Body of pancreas (tissue), 4 donors: ENCODE measurements at regions not wholly inside any gene's neighbourhood (a gene's known extent, or its start where the extent isn't known, plus 50 kb on each side); places are given as distances from the start of the nearest gene placed in this dataset.

Source experiments
- ATAC-seq: fragments of 150-250 bp; one replicate; pipeline ENCODE4 v1.9.1; 2016
- DNase-seq, 4 donors: peaks; one replicate each; pipeline ENCODE4 v3.0.0-alpha.2; 2019
- H3K27ac ChIP-seq, 4 donors: fragments of 200-600 bp; sonication (generic); 1 replicate in 3 of 4; 2 replicates in 1 of 4; pipeline versions ENCODE4 v1.5.1 to v1.6.1; 2016 to 2019; ENCODE audit warnings: mild to moderate bottlenecking in 1 of 4, mixed read lengths in 1 of 4, moderate library complexity in 1 of 4
- H3K27me3 ChIP-seq, 2 donors: fragments of 200-600 bp; sonication (generic); one replicate each; pipeline ENCODE4 v1.6.0; 2016; ENCODE audit warnings: mild to moderate bottlenecking in 1 of 2
- H3K36me3 ChIP-seq, 2 donors: fragments of 200-600 bp; sonication (generic); replicated peaks in 1 of 2; 2 replicates each; pipeline ENCODE4 v1.5.1; 2016; ENCODE audit warnings: low read depth in 2 of 2; ENCODE audit not compliant: insufficient read depth in 1 of 2
- H3K4me1 ChIP-seq: fragments of 200-600 bp; sonication (generic); one replicate; pipeline ENCODE4 v1.6.0; 2016
- H3K4me3 ChIP-seq, 2 donors: fragments of 200-600 bp; sonication (generic); 1 replicate in 1 of 2; 2 replicates in 1 of 2; pipeline ENCODE4 v1.5.1; 2016 to 2019
- H3K9me3 ChIP-seq, 3 donors: fragments of 200-600 bp; sonication (generic); 1 replicate in 2 of 3; 2 replicates in 1 of 3; pipeline ENCODE4 v1.5.1; 2016
- POLR2A ChIP-seq, 3 donors: fragments of 450-650 bp; IDR thresholded peaks; one replicate each; pipeline ENCODE4 v1.6.1; 2016; ENCODE audit warnings: antibody characterized with exemption in 3 of 3, mild to moderate bottlenecking in 2 of 3
- WGBS, 2 donors: methylation state at CpG; one replicate each; pipeline ENCODE4 v1.1.5; 2017; 5-methylcytosine and 5-hydroxymethylcytosine counted together
- intact Hi-C: fragments of 100-400 bp; cut with DNase I; formaldehyde crosslinking; loops from one replicate; pipeline ENCODE4 v1.15.1; 2023
- TF ChIP-seq, protein P1 (sequence below), 7 experiments: fragments of 450-650 bp in 4 of 7; fragments of 200-600 bp in 3 of 7; sonication (generic) in 3 of 7; IDR thresholded peaks; one replicate each; pipeline ENCODE4 v1.5.1; 2016 to 2019; ENCODE audit warnings: antibody characterized with exemption in 7 of 7

DNA sequence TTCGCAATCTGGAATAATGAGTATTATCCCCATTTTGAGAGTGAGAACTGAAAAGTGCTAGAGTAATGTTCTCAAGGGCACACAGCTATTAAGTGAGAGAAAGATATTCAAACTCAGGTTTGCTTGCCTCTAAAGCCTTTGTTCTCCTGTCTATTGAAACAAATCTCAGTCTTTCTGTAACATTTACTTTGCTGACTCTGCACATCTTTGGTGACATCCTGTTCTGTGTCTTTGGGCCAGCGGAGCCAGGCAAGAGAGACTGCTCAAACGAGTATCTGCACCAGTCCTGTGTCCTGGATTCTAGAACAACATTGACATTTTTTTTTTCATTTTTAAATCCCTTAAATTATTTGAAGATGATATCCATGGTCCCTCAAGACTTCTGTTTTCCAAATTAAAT lies 1539.2 kb upstream of the PIK3C3 start:
- ATAC-seq = no peak
- WGBS, 2 donors = 43 to 58% methylated on average over 3 of the region's 3 CpGs

DNA sequence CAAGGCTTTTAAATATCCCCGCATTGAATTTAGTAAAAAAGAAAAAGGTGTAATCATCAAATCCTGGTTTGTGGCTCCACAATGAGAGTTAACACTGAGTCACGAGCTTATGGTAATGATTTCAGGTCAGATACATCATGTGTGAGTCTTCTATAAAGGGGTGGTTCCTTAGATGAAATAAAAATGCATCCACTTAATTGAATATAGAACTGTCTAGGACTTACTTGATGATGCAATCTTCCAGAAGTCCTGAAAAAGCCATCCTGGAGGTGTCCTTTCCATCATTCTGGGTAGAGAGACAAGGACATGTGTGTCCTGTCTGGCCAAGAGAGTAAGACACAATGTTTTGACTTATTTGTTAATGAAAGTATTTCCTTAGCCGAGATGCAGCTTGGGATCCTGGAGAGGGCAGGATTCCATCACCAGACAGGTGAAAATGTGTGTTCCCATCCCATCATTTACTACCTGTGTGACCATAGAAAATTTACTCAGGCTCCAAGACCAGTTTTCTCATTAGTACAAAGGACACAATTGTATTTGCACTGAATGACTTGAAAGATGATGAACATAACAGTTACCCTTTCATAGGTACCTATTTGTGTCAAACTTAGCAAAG lies 1539.8 kb upstream of the PIK3C3 start:
- H3K27ac ChIP-seq = no peak overlapping the region
- H3K36me3 ChIP-seq = no peaks in the 10 kb centered on the region
- DNase-seq (no peak), ATAC-seq (no peak)
- no peak overlapping the region for H3K4me3 ChIP-seq
- H3K4me1 ChIP-seq = no peaks in the 10 kb centered on the region
- WGBS, 2 donors = 41 to 47% methylated on average over 3 of the region's 3 CpGs
- no peaks in the 10 kb centered on the region for H3K27me3 ChIP-seq
- H3K9me3 ChIP-seq = no peaks in the 10 kb centered on the region
- intact Hi-C loops = no loop called here
- TF ChIP-seq, protein P1, sequence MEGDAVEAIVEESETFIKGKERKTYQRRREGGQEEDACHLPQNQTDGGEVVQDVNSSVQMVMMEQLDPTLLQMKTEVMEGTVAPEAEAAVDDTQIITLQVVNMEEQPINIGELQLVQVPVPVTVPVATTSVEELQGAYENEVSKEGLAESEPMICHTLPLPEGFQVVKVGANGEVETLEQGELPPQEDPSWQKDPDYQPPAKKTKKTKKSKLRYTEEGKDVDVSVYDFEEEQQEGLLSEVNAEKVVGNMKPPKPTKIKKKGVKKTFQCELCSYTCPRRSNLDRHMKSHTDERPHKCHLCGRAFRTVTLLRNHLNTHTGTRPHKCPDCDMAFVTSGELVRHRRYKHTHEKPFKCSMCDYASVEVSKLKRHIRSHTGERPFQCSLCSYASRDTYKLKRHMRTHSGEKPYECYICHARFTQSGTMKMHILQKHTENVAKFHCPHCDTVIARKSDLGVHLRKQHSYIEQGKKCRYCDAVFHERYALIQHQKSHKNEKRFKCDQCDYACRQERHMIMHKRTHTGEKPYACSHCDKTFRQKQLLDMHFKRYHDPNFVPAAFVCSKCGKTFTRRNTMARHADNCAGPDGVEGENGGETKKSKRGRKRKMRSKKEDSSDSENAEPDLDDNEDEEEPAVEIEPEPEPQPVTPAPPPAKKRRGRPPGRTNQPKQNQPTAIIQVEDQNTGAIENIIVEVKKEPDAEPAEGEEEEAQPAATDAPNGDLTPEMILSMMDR (IDR thresholded peaks at IDR 0.05) = no peak
- TF ChIP-seq POLR2A (IDR thresholded peaks at IDR 0.05) = no peak

More for the DNA sequence above, 1539.2 kb upstream of the PIK3C3 start:
- H3K27me3 ChIP-seq = no peaks in the 10 kb centered on the region
- TF ChIP-seq POLR2A (IDR thresholded peaks at IDR 0.05) = no peak
- TF ChIP-seq, protein P1 (IDR thresholded peaks at IDR 0.05) = no peak
- no peaks in the 10 kb centered on the region for H3K4me1 ChIP-seq
- no peaks in the 10 kb centered on the region for H3K36me3 ChIP-seq
- DNase-seq = no peak
- no peaks in the 10 kb centered on the region for H3K9me3 ChIP-seq
- no peak overlapping the region for H3K27ac ChIP-seq
- no peak overlapping the region for H3K4me3 ChIP-seq
- intact Hi-C loops = no loop called here

DNA sequence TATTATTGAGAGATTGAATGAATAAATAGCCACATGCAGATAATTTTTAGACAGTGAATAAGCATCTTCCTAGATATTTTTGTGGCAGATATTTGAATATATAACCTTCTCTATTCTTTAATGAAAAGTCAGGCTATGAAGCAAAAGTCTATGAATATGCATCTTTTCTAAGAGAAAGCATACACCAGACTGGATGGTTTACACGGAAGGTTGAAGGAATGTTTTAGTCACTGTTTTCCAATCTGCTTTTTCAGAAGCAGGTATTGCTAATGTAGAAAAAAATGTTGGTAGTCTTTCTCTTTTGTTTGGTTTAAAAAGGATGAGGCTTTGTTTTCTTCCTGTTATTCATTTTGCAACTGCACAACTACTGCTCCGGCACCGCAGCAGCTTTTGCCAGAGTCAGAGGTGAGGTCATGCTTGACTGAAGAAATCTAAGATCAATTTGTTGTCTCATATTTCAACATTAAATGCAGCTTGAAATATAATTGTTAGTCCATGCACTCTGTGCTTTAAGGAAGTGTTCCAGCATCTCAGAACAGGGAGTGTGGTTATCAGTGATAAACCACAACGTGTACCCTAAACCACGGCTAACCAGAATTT lies 1540.8 kb upstream of the PIK3C3 start:
- Histone ChIP-seq H3K27me3 (no peaks in the 10 kb centered on the region), H3K36me3 (no peaks in the 10 kb centered on the region), H3K4me3 (no peak overlapping the region), H3K27ac (no peak overlapping the region), H3K9me3 (no peaks in the 10 kb centered on the region), H3K4me1 (no peaks in the 10 kb centered on the region)
- ATAC-seq (no peak), DNase-seq (no peak)
- 14% methylated on average over 5 of the region's 5 CpGs for WGBS, 2 donors
- intact Hi-C loops = no loop called here
- no peak for TF ChIP-seq POLR2A (IDR thresholded peaks at IDR 0.05)
- TF ChIP-seq, protein P1 (IDR thresholded peaks at IDR 0.05) = no peak

DNA sequence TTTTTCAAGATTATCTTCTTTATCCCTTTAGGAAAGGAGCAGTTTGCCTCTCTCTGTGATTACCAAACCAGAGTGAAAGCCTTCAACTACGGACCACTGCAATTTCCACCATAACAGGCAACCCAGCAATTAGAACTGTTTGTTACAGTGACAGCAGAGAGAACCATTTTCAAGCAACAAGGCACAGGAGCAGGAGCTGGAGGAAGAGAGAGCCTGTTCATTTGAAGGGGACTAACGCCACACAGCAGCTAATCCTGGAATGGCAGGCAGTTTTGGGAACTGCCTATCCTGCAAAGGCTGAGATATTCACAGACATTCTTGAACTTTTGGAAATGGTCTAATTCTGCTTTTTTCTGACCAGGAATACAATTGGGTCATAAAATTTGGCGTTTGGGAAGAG lies 1541.9 kb upstream of the PIK3C3 start:
- intact Hi-C loops = no loop called here
- H3K27me3 ChIP-seq = no peaks in the 10 kb centered on the region
- ATAC-seq (no peak), DNase-seq (no peak)
- H3K4me3 ChIP-seq = no peak overlapping the region
- WGBS, 2 donors = 21 to 39% methylated on average over 3 of the region's 3 CpGs
- H3K36me3 ChIP-seq = no peaks in the 10 kb centered on the region
- no peaks in the 10 kb centered on the region for H3K4me1 ChIP-seq
- no peaks in the 10 kb centered on the region for H3K9me3 ChIP-seq
- TF ChIP-seq POLR2A (IDR thresholded peaks at IDR 0.05) = no peak
- TF ChIP-seq, protein P1 (IDR thresholded peaks at IDR 0.05) = no peak
- H3K27ac ChIP-seq = no peak overlapping the region

DNA sequence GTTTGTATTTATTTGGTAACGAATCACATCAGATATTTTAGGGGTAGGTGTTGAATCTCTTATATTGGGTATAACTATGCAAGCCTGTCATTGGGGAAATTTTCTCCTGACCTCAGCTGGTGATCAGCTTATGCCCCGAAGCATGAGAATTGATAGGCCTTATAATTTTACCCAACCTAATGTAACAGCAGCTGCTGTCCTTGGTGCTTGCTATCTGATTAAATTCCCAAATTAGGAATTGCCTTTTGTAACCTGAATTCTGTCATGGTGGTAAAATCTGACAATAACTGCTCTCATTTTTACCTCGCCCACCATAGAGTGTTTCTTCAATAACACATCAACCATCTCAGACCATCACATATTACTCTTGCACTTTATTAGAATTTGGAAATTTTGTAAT lies 1542.6 kb upstream of the PIK3C3 start:
- Histone ChIP-seq H3K27ac (no peak overlapping the region), H3K27me3 (no peaks in the 10 kb centered on the region), H3K36me3 (no peaks in the 10 kb centered on the region), H3K4me1 (no peaks in the 10 kb centered on the region), H3K9me3 (no peaks in the 10 kb centered on the region), H3K4me3 (no peak overlapping the region)
- 47 to 71% methylated on average over 3 of the region's 3 CpGs for WGBS, 2 donors
- DNase-seq (no peak), ATAC-seq (no peak)
- TF ChIP-seq, protein P1 (IDR thresholded peaks at IDR 0.05) = no peak
- TF ChIP-seq POLR2A (IDR thresholded peaks at IDR 0.05) = no peak
- intact Hi-C loops = no loop called here
